HL-60 (cell line): ENCODE measurements at regions not wholly inside any gene's neighbourhood (a gene's known extent, or its start where the extent isn't known, plus 50 kb on each side); places are given as distances from the start of the nearest gene placed in this dataset.

Source experiments
- GABPA ChIP-seq: IDR thresholded peaks from 2 replicates; pipeline ENCODE4 v1.6.1; 2012; ENCODE audit warnings: low read depth
- POLR2AphosphoS5 ChIP-seq: IDR thresholded peaks from 2 replicates; pipeline ENCODE4 v1.6.1; 2012; ENCODE audit warnings: low read depth
- SPI1 ChIP-seq: IDR thresholded peaks from 2 replicates; pipeline ENCODE4 v1.6.1; 2012; ENCODE audit warnings: low read depth, mild to moderate bottlenecking, borderline replicate concordance
- TF ChIP-seq, protein P1 (sequence below): IDR thresholded peaks from one replicate; pipeline ENCODE4 v1.5.1; 2011; ENCODE audit warnings: low read length, control low read depth, inconsistent platforms; ENCODE audit not compliant: insufficient read depth
- TF ChIP-seq, protein P2 (sequence below): IDR thresholded peaks from 2 replicates; pipeline ENCODE4 v1.6.1; 2012; ENCODE audit warnings: low read depth; ENCODE audit not compliant: insufficient replicate concordance

DNA sequence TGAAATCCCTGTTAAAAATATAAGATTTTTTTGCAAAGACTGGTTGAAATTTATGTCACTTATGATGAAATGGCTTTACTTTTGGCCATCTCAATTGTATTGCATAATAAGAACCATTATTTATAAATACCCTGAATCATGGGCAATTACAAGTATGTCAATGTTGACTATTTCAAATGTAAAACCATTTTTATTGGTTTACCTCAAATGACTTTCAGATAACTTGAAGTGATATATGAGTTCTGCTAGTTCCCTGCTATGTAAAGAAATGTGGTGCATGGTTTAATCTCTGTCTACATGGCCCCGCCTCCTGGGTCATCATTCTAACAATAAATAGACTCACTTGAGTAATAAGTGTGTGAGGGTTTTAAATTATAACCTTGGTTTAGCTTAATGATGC, 275.6 kb upstream of the PREP start:
- TF ChIP-seq, protein P1, sequence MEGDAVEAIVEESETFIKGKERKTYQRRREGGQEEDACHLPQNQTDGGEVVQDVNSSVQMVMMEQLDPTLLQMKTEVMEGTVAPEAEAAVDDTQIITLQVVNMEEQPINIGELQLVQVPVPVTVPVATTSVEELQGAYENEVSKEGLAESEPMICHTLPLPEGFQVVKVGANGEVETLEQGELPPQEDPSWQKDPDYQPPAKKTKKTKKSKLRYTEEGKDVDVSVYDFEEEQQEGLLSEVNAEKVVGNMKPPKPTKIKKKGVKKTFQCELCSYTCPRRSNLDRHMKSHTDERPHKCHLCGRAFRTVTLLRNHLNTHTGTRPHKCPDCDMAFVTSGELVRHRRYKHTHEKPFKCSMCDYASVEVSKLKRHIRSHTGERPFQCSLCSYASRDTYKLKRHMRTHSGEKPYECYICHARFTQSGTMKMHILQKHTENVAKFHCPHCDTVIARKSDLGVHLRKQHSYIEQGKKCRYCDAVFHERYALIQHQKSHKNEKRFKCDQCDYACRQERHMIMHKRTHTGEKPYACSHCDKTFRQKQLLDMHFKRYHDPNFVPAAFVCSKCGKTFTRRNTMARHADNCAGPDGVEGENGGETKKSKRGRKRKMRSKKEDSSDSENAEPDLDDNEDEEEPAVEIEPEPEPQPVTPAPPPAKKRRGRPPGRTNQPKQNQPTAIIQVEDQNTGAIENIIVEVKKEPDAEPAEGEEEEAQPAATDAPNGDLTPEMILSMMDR: no peak
- TF ChIP-seq POLR2AphosphoS5: no peak
- TF ChIP-seq, protein P2, sequence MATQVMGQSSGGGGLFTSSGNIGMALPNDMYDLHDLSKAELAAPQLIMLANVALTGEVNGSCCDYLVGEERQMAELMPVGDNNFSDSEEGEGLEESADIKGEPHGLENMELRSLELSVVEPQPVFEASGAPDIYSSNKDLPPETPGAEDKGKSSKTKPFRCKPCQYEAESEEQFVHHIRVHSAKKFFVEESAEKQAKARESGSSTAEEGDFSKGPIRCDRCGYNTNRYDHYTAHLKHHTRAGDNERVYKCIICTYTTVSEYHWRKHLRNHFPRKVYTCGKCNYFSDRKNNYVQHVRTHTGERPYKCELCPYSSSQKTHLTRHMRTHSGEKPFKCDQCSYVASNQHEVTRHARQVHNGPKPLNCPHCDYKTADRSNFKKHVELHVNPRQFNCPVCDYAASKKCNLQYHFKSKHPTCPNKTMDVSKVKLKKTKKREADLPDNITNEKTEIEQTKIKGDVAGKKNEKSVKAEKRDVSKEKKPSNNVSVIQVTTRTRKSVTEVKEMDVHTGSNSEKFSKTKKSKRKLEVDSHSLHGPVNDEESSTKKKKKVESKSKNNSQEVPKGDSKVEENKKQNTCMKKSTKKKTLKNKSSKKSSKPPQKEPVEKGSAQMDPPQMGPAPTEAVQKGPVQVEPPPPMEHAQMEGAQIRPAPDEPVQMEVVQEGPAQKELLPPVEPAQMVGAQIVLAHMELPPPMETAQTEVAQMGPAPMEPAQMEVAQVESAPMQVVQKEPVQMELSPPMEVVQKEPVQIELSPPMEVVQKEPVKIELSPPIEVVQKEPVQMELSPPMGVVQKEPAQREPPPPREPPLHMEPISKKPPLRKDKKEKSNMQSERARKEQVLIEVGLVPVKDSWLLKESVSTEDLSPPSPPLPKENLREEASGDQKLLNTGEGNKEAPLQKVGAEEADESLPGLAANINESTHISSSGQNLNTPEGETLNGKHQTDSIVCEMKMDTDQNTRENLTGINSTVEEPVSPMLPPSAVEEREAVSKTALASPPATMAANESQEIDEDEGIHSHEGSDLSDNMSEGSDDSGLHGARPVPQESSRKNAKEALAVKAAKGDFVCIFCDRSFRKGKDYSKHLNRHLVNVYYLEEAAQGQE: no peak
- TF ChIP-seq GABPA: no peak
- no peak for TF ChIP-seq SPI1
